Naive thymus-derived CD4-positive, alpha-beta T cell (primary cell): ENCODE measurements at regions not wholly inside any gene's neighbourhood (a gene's known extent, or its start where the extent isn't known, plus 50 kb on each side); places are given as distances from the start of the nearest gene placed in this dataset.

Source experiments
- ATAC-seq: fragments of 150-1000 bp; cut with Tn5 transposase; 2 replicates; pipeline ENCODE4 v1.10.0; 2021; ENCODE audit warnings: mild to moderate bottlenecking, moderate library complexity
- CTCF ChIA-PET: fragments of 350-600 bp; sonication (Branson Sonifier 250); formaldehyde crosslinking; loops from one replicate; lab custom pipeline; 2021; ENCODE audit warnings: antibody characterized with exemption; lab: Charles Lee
- POLR2A ChIA-PET: fragments of 350-600 bp; sonication (Branson Sonifier 250); formaldehyde crosslinking; loops from one replicate; lab custom pipeline; 2021; ENCODE audit warnings: antibody characterized with exemption, inconsistent platforms; lab: Charles Lee
- DNase-seq, 9 donors: peaks; one replicate each; pipeline versions ENCODE4 v3.0.0 to v3.0.0-alpha.2; 2020 to 2022; ENCODE audit warnings: mixed read lengths in 1 of 9
- H3K27ac ChIP-seq: one replicate; pipeline ENCODE4 v1.7.0; 2013; ENCODE audit warnings: mild to moderate bottlenecking, low read depth, low read length, moderate library complexity
- H3K27me3 ChIP-seq, 2 donors: one replicate each; pipeline ENCODE4 v1.7.0; 2013; ENCODE audit warnings: low read length in 2 of 2, mild to moderate bottlenecking in 2 of 2, moderate library complexity in 2 of 2; ENCODE audit not compliant: control insufficient read depth in 2 of 2, insufficient read depth in 2 of 2
- H3K36me3 ChIP-seq, 3 experiments: 1 replicate in 2 of 3; 2 replicates in 1 of 3; pipeline ENCODE4 v1.7.0; 2013; ENCODE audit warnings: low read length in 3 of 3, mild to moderate bottlenecking in 3 of 3, moderate library complexity in 1 of 3; ENCODE audit not compliant: insufficient read depth in 3 of 3, control insufficient read depth in 2 of 3
- H3K4me1 ChIP-seq, 2 donors: one replicate each; pipeline ENCODE4 v1.7.0; 2013; ENCODE audit warnings: low read length in 2 of 2, mild to moderate bottlenecking in 2 of 2, moderate library complexity in 1 of 2; ENCODE audit not compliant: control insufficient read depth in 2 of 2, insufficient read depth in 2 of 2
- H3K4me3 ChIP-seq: 2 replicates; pipeline ENCODE4 v1.7.0; 2013; ENCODE audit warnings: mild to moderate bottlenecking, low read length
- H3K9me3 ChIP-seq, 3 experiments: 1 replicate in 2 of 3; 2 replicates in 1 of 3; pipeline ENCODE4 v1.7.0; 2013; ENCODE audit warnings: low read length in 3 of 3; ENCODE audit not compliant: control insufficient read depth in 2 of 3
- H3K27ac Mint-ChIP-seq, 9 donors: one replicate each; pipeline ENCODE4 v1.8.0; 2020 to 2022; ENCODE audit warnings: mixed read lengths in 9 of 9, mild to moderate bottlenecking in 8 of 9, moderate library complexity in 5 of 9, inconsistent platforms in 2 of 9
- H3K27me3 Mint-ChIP-seq, 5 donors: one replicate each; pipeline ENCODE4 v1.8.0; 2021 to 2022; ENCODE audit warnings: mixed read lengths in 5 of 5, mild to moderate bottlenecking in 1 of 5
- H3K36me3 Mint-ChIP-seq, 5 donors: one replicate each; pipeline ENCODE4 v1.8.0; 2020 to 2022; ENCODE audit warnings: mixed read lengths in 5 of 5, mild to moderate bottlenecking in 3 of 5, inconsistent platforms in 1 of 5
- H3K4me1 Mint-ChIP-seq, 7 donors: one replicate each; pipeline ENCODE4 v1.8.0; 2020 to 2022; ENCODE audit warnings: mixed read lengths in 7 of 7, mild to moderate bottlenecking in 3 of 7, inconsistent platforms in 1 of 7
- H3K4me3 Mint-ChIP-seq, 10 donors: one replicate each; pipeline ENCODE4 v1.8.0; 2020 to 2022; ENCODE audit warnings: mild to moderate bottlenecking in 10 of 10, mixed read lengths in 10 of 10, moderate library complexity in 6 of 10, inconsistent platforms in 2 of 10
- H3K9me3 Mint-ChIP-seq, 11 donors: one replicate each; pipeline ENCODE4 v1.8.0; 2020 to 2022; ENCODE audit warnings: mixed read lengths in 11 of 11, mild to moderate bottlenecking in 4 of 11, inconsistent platforms in 1 of 11, moderate library complexity in 1 of 11
- intact Hi-C, 2 donors: fragments of 100-400 bp; cut with micrococcal nuclease; formaldehyde crosslinking; loops; one replicate each; pipeline ENCODE4 v1.15.1; 2023

- CTCF ChIA-PET = no interaction called here
- Mint-ChIP-seq H3K27me3 (peaks cover 31 to 75% (median 46%) of the 10 kb centered on the region in 5 donors), H3K36me3 (peaks cover 0 to 9% (median 0%) of the 10 kb centered on the region in 5 donors), H3K27ac (no peak overlapping the region), H3K4me3 (no peak overlapping the region), H3K9me3 (peaks cover 0 to 12% (median 3%) of the 10 kb centered on the region in 11 donors), H3K4me1 (peaks cover 0 to 3% (median 0%) of the 10 kb centered on the region in 7 donors)
- no peak overlapping the region for H3K4me3 ChIP-seq
- no peaks in the 10 kb centered on the region for H3K4me1 ChIP-seq
- no peak for DNase-seq
- POLR2A ChIA-PET = no interaction called here
- H3K27me3 ChIP-seq = no peaks in the 10 kb centered on the region
- no peak overlapping the region for H3K27ac ChIP-seq
- H3K36me3 ChIP-seq = no peaks in the 10 kb centered on the region
- intact Hi-C loops = no loop called here
- ATAC-seq = no peak
- no peaks in the 10 kb centered on the region for H3K9me3 ChIP-seq
These were observed 303.5 kb downstream of the FOXL1 start for GRCh38 chr16:86881861-86882273.

- Mint-ChIP-seq H3K27me3 (peaks cover 25 to 67% (median 37%) of the 10 kb centered on the region in 5 donors), H3K9me3 (peaks cover 0 to 8% (median 3%) of the 10 kb centered on the region in 11 donors), H3K27ac (no peak overlapping the region), H3K4me1 (peaks cover 0 to 2% (median 0%) of the 10 kb centered on the region in 7 donors), H3K36me3 (peaks cover 0 to 4% (median 0%) of the 10 kb centered on the region in 5 donors), H3K4me3 (no peak overlapping the region)
- H3K27me3 ChIP-seq = no peaks in the 10 kb centered on the region
- H3K9me3 ChIP-seq = no peaks in the 10 kb centered on the region
- H3K4me3 ChIP-seq = no peak overlapping the region
- no peaks in the 10 kb centered on the region for H3K36me3 ChIP-seq
- H3K4me1 ChIP-seq = no peaks in the 10 kb centered on the region
- H3K27ac ChIP-seq = no peak overlapping the region
- ATAC-seq = no peak
- POLR2A ChIA-PET = no interaction called here
- intact Hi-C loops = no loop called here
- DNase-seq = no peak
- CTCF ChIA-PET = no interaction called here
These were observed 304.4 kb downstream of the FOXL1 start for GRCh38 chr16:86882586-86883280.

GRCh38 chr16:86883583-86884389 is 305.4 kb downstream of the FOXL1 start:
- H3K9me3 ChIP-seq = no peaks in the 10 kb centered on the region
- intact Hi-C loops = no loop called here
- no peak overlapping the region for H3K4me3 Mint-ChIP-seq
- no peak for DNase-seq
- no peaks in the 10 kb centered on the region for H3K4me1 ChIP-seq
- CTCF ChIA-PET = no interaction called here
- peaks cover 0 to 2% (median 0%) of the 10 kb centered on the region in 7 donors for H3K4me1 Mint-ChIP-seq
- no peak overlapping the region for H3K4me3 ChIP-seq
- POLR2A ChIA-PET = no interaction called here
- no peak for ATAC-seq
- H3K27ac ChIP-seq = no peak overlapping the region
- peaks cover 15 to 63% (median 28%) of the 10 kb centered on the region in 5 donors for H3K27me3 Mint-ChIP-seq
- H3K27ac Mint-ChIP-seq = no peak overlapping the region
- H3K27me3 ChIP-seq = no peaks in the 10 kb centered on the region
- peaks cover 0 to 8% (median under 1%) of the 10 kb centered on the region in 11 donors for H3K9me3 Mint-ChIP-seq
- H3K36me3 ChIP-seq = no peaks in the 10 kb centered on the region
- H3K36me3 Mint-ChIP-seq = no peaks in the 10 kb centered on the region

DNA sequence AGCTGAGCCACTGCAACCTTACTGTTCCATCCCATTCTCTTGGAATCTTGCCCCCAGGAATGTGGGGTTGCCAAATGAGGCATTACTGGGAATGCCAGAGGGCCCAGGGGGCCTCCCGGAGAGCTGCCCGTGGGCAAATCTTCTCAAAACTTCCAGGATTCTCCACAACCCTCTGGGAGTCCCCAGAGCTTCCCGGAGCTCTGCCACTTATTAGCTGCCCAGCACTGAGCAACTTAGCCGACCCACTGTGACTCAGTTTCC is 306.0 kb downstream of the FOXL1 start:
- no peaks in the 10 kb centered on the region for H3K9me3 ChIP-seq
- POLR2A ChIA-PET = no interaction called here
- no peaks in the 10 kb centered on the region for H3K36me3 Mint-ChIP-seq
- no peaks in the 10 kb centered on the region for H3K27me3 ChIP-seq
- no peak overlapping the region for H3K4me3 Mint-ChIP-seq
- ATAC-seq (no peak), DNase-seq (no peak)
- peaks cover 0 to 2% (median 0%) of the 10 kb centered on the region in 7 donors for H3K4me1 Mint-ChIP-seq
- peaks cover 9 to 57% (median 23%) of the 10 kb centered on the region in 5 donors for H3K27me3 Mint-ChIP-seq
- intact Hi-C loops = no loop called here
- no peak overlapping the region for H3K27ac Mint-ChIP-seq
- no peak overlapping the region for H3K4me3 ChIP-seq
- H3K27ac ChIP-seq = no peak overlapping the region
- CTCF ChIA-PET = no interaction called here
- H3K9me3 Mint-ChIP-seq = peaks cover 0 to 9% (median 3%) of the 10 kb centered on the region in 11 donors
- no peaks in the 10 kb centered on the region for H3K4me1 ChIP-seq
- H3K36me3 ChIP-seq = no peaks in the 10 kb centered on the region

DNA sequence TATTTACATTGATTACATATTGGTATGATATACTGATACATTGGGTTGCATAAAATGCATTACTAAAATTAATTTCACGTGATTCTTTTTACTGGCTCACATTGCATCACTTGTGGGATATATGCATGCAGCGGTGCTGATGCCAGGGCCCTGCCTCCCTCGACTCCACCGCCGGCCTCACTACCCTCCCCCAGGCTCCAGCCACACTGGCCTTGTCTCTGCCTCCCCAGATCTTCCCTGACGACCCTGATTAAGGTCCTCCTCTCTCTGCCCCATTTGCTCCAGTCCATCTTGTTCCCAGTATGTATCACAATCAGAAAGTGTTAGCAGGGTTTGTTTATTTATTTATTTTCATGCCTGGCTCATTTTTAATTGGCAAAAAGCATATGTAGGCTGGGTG is 306.8 kb downstream of the FOXL1 start:
- peaks cover 3 to 49% (median 19%) of the 10 kb centered on the region in 5 donors for H3K27me3 Mint-ChIP-seq
- no peaks in the 10 kb centered on the region for H3K4me1 Mint-ChIP-seq
- no peaks in the 10 kb centered on the region for H3K36me3 ChIP-seq
- ChIA-PET CTCF (no interaction called here), POLR2A (no interaction called here)
- intact Hi-C loops = no loop called here
- no peaks in the 10 kb centered on the region for H3K27me3 ChIP-seq
- H3K4me3 ChIP-seq = no peak overlapping the region
- no peaks in the 10 kb centered on the region for H3K36me3 Mint-ChIP-seq
- DNase-seq (no peak), ATAC-seq (no peak)
- H3K9me3 ChIP-seq = no peaks in the 10 kb centered on the region
- H3K4me1 ChIP-seq = no peaks in the 10 kb centered on the region
- no peak overlapping the region for H3K27ac ChIP-seq
- H3K27ac Mint-ChIP-seq = no peak overlapping the region
- no peak overlapping the region for H3K4me3 Mint-ChIP-seq
- peaks cover 0 to 11% (median 2%) of the 10 kb centered on the region in 11 donors for H3K9me3 Mint-ChIP-seq

- no peak overlapping the region for H3K27ac ChIP-seq
- intact Hi-C loops = no loop called here
- no peaks in the 10 kb centered on the region for H3K36me3 ChIP-seq
- ATAC-seq (no peak), DNase-seq (no peak)
- no peaks in the 10 kb centered on the region for H3K4me1 ChIP-seq
- Mint-ChIP-seq H3K36me3 (no peaks in the 10 kb centered on the region), H3K27me3 (peaks cover 0 to 45% (median 14%) of the 10 kb centered on the region in 5 donors), H3K9me3 (peaks cover 0 to 11% (median 3%) of the 10 kb centered on the region in 11 donors), H3K4me3 (no peak overlapping the region), H3K27ac (no peak overlapping the region), H3K4me1 (no peaks in the 10 kb centered on the region)
- no peaks in the 10 kb centered on the region for H3K27me3 ChIP-seq
- POLR2A ChIA-PET = no interaction called here
- no peak overlapping the region for H3K4me3 ChIP-seq
- CTCF ChIA-PET = no interaction called here
- no peaks in the 10 kb centered on the region for H3K9me3 ChIP-seq
These were observed 308.3 kb downstream of the FOXL1 start for GRCh38 chr16:86886651-86887050.
